Stimulated activated CD4-positive, alpha-beta T cell treated with anti-CD3 and anti-CD28 coated beads, Interleukin-2, amount 100 ng/mL, for 4 hours (primary cell): ENCODE measurements at regions not wholly inside any gene's neighbourhood (a gene's known extent, or its start where the extent isn't known, plus 50 kb on each side); places are given as distances from the start of the nearest gene placed in this dataset.

Experiments used
- DNase-seq: peaks from one replicate; pipeline ENCODE4 v3.0.0-alpha.2; 2020; ENCODE audit warnings: low read depth

DNA sequence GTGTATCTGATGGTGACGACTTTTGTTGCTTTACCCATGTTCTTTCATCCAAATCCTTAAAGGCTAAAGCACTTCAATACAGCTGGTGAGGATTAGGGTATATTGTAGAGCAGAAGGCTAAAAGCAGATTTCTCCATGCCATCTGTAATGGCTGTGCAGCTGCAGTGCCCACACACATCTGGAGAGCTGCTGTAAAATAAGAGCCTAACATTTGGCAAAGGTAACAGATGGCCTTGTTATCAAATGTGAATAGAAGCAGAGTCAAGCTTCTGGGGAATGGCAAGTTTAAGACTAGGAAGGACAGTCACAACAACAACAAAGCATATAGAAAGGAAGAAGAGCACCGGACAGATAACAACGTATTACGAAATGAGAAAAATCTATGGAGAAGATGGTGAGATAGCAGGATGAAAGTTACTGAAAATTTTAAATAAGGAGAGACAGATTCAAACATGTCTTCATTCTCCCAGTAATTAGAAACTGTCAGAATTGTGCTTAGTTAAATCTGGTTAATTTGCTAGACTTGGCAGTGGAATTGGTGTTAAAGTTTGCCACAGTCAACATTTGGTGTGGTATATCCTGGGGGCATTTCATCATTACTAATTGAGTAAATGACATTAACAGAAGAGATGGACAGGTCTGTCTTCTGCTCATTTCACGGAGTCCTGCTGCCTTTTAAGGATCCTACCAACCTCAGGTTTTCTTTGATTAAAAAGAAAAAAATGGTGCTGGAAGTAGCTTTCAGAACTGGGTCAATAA lies 1093.2 kb downstream of the ADGRL2 start:
- DNase-seq = no peak

DNA sequence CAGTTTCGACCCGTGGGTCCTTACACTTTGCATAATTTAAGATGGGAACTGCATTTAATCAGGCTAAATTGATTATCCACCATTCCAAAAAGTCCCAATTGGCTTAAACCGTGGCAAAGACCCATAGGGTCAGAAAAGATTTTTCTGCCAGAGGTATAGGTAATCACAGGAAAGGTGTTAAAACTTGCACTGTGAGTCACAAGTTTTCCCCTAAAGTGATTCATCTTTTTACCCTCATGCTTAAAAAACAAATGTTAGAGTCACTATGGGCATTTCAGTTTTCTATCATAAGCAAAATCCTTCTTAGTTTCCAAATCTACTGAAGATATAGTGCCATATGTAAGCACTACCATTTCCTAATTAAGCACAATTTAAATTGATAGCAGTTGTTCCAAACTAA lies 1079.8 kb downstream of the ADGRL2 start:
- no peak for DNase-seq

DNA sequence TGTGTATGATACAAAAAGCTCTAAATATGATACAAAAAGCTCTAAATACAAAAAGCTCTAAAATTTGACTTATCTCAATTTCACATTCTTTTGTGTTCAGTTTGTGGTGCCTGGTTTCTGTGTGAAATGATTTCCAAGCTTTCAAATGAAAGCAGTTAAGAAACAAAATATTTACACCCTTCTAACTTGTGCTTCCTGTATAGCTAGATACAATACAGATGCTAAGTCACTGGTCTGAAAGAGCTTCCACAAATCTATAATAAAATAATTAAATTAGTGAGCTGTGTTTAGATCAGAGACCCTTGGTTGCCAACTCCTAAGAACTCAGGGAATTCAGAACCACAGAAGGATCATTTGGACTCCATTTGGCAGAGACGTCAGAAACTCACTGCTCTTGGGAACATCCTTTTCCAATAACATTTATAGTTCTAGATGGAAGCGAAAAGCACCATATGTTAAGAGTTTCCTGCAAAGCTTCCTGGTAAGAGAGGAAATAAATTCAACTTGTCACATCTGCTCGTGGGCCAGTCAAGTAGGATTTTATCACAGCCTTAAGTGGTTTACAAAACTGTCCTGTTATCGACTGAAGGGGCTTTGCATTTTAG lies 1079.1 kb downstream of the ADGRL2 start:
- no peak for DNase-seq

DNA sequence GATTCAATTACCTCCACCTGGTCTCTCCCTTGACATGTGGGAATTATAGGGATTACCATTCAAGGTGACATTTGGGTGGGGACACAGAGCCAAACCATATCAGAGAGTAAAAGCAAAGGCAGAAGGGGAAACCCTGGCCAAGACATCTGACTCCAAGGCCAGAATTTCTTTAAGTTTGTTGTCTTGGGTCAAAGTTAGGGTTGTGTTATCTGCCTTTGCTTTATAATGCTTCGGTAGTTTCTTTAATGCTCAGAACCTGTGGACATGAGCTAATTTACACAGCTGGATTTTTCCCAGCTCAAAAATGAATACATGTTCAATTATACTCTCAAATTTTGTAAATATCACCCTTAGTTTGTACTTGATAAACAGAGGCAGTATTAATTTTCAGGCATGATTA lies 1074.4 kb downstream of the ADGRL2 start:
- DNase-seq = no peak

DNA sequence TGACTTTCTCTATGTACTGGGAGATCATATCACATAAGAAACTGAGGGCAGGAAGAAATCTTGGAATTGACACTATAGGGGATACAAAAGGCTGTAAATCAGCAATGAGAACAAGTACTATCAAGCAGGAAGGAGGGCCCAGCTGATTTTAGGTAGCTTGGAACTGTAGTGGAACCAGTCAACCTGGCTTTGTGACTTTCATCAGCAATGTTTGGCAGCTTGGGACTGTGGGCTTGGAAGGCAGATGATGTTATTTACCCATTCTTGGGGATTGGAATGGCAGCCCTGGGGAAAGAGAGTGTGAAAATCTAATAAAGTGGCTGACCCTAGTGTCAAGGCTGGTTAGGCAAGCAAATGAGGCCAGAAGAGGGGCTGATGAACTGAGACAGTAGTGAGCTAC lies 1073.3 kb downstream of the ADGRL2 start:
- no peak for DNase-seq

DNA sequence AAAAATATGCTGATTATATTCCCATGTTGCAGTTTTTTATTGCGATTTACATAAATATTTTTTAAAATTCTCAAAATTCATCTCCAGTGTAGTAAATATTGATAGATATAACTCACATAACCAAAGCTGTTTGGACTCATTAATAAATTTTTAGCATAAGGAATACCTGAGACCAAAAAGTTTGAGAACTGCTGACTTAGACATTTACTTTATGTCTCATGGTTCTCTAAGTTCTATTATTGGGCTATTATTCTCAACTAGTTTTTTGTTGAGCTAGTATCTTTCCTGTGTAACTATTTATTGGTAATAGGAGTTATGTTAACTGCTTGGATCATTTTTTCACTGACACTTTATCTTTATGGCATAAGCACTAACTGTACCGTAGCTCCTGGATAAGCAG lies 1069.6 kb downstream of the ADGRL2 start:
- no peak for DNase-seq

DNA sequence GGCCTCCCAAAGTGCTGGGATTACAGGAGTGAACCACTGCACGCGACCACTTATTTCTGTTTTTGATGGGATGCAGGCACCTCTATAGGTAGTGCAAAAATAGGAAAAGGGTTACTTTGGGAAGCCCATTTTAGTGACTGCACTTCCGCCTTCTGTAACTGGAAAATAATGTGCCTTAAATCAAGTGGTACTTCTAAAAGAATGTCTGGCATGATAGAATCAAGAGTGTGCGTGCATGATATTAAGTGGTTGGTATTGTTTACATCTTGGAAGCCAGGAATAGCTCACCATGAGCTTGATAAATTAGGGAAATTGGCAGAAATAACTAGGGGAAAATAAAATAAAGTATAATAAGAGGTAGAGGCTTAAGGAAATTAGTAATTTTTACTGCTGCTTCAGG lies 1067.0 kb downstream of the ADGRL2 start:
- DNase-seq = no peak

DNA sequence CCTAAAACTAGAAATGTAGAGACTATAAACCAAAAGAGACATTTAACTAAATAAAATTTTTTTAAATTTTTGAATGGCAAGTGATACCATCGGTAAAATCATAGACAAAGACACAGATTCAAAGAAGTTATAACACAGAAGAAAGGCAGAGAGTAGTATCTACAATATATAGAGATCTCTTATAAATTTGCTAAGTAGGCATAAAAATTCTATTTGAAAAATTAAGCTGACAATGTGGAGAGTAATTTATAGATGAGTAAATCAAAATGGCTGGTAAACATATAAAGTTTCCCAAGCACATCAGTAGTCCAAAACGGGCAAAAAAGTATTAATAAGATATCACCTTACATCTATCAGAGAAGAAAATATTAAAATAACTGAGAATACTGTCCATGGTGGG lies 1061.0 kb downstream of the ADGRL2 start:
- DNase-seq = no peak

DNA sequence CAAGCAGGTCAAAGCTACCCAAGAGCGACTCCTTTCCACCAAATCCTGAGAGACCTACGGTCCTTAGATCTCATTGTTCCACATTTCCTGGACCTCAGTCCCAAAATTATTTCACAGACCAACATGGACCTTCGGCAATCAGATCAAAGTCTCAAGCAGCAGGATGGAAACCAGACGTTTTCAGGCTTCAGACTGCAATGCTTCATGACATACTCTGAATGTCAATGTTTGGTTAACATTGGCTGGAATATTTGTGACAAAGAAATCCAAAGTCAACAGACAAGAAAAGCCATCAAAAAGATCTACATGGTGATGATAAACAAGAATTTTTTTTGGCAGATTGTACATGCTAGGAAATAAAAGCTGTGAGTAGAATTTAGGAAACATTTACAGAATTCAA lies 1057.3 kb downstream of the ADGRL2 start:
- no peak for DNase-seq

DNA sequence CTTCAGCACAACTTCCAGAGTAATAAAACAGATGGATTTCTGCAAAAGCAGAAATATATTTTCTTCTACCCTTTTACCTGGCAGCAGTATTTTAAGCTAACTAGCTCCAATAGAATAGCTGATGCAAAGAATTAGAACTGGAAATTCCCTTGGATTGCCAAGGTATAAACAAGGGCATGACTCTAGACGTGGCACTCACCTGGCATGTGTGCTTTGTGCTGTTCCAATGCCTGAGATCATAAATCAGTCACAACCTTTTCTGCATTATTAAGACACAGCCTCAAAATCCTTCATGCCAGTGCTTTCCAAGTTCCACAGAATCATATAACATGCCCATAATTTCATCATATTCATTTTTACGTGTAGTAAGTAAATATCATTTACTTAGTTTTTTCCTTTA lies 1048.7 kb downstream of the ADGRL2 start:
- DNase-seq = no peak

DNA sequence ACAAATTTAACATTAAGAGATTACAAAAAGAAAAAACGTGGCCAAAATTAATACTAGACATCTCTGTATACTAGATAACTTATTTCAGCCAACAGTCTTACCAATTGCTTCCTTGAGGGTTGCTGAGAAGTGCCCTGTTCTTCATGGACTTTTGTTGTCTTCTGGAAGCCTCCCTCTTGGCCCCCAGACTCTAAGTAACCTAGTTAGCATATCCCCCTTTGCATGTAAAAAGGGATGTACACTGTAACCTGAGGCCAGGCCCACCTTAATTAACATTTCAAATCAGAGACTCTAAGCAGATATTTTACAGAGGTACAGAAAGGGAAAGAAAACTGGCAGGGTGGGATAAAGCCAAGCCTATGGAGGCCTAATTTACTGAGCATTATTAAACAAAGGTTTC lies 1047.3 kb downstream of the ADGRL2 start:
- DNase-seq = no peak

DNA sequence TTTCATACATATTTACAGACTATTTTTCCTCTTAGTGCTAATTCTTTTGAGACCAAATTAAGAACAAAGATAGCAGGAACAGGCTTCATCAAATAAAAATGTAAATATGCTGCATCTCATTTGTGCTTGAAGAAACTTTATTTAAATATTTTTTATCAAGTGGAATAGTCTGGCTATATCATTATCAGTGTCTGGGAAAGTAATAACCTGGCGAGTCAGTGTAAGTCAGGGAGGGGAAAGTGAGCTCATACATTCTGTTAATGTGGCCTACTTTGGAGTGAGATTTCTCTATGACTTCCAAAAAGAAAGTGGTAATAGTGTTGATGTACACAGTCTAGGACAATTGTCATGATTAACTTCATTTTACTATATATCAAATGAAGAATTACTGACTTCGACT lies 1045.1 kb downstream of the ADGRL2 start:
- no peak for DNase-seq

DNA sequence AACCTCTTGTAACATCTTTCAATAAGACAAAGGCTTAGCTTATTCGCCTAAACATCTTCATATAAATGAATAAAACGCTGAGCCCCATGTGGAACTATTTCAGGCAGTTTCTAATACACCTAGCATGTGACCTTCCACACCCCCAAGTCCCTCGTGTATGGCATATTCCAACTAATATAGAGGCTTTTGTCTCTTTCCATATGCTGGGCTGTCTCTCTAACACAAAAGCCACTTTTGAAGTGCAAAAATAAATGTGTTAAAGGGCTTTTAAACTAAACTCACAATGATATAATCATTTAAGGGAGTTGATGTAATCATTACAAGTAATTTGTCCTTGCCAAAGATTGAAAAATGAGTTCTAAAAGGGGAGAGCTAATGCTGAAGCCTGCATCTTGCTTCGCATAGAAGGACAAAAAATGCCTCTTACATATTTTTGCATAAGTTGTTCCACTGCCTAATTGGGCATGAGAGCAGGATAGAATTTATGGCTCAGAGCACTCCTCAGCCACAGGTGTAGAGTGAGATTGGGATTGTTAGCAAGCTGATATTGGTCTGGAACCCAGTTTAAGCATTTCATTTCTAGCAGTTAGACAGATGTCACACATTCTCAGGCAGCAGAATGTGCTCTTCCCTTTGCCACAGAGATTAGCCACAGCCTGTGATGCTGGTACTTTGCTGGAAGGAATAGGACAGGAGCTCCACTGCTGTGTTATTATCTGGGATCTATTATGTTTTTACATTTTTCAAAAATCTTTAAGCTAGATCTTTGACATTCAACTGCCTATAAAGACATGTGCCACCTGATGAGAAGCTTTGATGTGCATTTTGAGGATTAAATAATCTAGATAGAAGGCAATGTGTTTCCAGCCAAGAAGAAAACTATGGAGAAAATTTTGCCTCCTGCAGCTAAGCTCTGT lies 1044.4 kb downstream of the ADGRL2 start:
- no peak for DNase-seq

DNA sequence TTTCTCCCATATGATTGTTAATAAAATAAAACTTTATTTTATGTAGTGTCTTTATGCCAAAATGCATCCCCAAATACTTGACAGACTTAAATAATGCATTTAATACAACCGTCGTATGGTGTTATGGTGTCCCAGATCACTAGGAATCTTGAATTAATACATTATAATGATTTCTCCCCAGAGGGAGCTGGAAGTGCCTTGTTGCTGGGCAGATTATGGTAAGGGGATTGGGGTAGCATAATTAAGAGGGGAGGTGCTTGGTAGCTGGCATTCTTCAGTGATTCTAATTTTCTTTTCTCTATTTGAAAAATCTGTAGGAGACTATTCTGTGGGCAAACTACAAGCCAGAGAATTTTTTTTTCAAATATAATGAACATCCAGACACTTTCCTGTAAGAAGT lies 1043.7 kb downstream of the ADGRL2 start:
- DNase-seq = no peak

DNA sequence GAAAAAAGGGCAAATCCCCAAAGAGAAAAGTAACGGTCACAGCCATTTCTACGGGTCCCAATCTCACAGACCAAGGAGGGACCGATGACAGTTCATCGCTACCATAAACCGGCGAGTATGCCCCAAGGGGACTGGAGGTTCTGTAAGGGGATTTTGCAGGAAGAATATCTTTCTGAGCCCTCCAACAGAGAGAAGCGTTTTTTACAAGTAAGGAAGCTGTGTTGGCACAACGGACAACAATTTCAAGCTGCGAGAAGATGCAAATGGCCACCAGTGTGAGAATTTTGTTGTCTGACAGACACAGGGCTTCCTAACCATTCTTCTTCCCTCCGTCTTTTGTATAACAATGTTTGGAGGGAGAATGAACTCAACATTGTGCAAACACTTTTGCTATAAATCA lies 1043.1 kb downstream of the ADGRL2 start:
- no peak for DNase-seq

DNA sequence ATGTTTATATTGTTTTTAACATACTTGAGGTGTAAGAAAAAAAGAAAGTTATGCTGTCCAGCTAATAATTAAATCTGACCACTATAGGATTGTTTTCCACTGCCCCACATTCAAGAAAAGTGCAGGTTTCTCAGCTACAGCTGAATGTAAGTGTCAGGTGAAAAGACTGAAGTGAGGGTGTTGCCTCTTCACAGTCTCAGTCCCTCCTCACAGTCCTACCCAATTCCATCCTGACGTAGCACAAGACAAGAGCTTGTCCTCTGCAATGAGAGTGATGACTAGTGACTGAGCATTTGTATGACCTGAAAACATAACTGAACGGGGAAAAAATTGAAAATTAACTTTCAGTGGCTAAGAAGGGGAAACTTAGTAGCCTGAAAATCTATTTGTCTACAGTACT lies 1039.5 kb downstream of the ADGRL2 start:
- DNase-seq = no peak

DNA sequence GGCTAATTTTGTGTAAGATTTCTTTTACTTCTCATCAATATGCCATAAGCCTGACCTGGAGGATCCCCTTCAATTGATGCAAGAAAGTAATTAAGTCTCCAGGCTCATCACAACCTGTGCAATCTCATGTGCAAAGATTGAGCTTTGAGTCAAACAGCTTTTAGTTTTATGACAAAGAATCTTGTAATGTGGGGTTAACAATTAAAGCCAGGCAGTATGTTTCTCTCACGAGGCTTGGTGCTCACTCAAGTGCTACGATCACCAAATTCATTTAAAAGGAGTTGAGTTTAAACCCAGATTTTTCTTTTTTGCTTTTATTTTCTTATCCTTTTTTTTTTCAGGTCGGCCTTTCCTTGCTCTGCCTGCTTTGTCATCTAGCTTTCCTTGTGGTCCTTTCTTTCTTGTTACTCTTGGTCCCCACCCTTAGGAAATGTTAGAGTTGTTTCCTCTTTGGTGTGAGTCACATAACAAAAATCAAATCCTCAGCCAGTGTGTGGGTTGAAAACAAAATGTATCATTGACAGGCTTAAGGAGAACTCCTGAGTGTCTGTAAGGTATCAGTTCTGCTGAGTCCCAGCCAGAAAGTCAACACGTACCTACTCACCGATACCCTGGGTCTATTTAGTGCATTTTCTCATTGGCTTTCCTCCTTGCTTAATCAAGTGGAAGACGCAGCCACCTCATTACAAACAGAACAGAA lies 1037.2 kb downstream of the ADGRL2 start:
- no peak for DNase-seq

DNA sequence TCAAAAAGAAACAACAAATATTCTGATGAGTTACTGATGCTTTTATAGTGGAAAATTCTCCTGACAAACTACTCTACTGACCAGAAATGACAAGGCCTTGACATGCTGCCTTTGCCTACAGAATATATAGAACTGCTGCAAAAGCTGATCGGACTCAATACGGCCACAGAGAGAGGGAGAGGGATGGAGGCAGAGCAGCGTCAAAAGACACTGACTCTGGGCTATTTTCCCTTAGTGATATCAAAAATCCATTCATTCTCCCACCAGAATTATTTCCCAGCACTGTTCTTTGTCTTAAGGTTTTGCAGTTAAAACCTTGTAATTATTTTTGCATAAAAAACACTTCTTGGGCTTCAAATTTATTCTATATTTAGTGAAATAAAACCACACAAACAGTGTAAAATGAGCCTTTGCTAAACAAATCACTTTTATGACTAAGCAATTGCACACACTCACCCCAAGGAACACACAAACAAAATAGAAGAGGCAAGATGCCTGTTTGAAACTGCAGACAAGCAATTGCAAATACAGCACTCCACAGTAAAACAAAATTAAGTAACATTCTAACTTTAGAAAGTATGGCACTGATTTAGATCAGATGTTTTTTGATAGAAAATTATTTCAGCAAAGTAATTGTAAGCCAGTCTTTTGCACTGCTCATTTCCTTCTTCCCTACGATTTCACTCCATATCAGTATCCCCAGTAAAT lies 1036.4 kb downstream of the ADGRL2 start:
- no peak for DNase-seq

DNA sequence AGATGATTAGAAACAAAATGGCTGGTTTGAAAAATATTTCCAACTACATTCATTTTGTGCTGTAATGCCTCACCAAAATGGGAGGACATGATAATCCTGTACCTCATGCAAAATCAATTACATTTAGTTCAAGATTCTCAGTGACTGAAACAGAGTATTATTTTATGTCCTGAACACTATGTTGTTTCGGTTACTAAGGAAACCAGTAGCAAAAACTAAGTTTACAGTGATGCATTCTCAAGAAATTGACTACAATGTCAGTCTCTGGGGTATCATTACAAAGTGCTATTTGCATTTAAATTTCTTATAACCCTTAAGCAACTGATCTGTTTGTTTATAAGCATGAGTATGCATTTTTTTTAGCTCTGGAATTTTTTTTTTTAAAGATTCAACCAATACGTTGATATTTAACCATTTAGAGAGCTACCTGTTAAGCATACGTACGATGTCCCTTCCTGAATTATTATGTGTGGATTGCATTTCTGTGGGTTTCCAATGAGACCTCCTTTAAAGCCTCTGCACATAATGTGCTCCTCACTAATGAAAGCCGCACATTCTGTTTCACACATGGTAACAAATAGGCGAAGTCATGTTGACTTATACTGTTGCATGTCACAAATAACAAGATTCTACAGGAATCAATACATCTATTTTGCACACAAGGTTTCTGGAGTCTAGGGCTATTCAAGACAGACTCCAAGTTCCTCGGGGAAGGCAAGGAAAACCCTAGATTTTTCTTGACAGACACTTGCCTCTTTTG lies 1035.7 kb downstream of the ADGRL2 start:
- no peak for DNase-seq

DNA sequence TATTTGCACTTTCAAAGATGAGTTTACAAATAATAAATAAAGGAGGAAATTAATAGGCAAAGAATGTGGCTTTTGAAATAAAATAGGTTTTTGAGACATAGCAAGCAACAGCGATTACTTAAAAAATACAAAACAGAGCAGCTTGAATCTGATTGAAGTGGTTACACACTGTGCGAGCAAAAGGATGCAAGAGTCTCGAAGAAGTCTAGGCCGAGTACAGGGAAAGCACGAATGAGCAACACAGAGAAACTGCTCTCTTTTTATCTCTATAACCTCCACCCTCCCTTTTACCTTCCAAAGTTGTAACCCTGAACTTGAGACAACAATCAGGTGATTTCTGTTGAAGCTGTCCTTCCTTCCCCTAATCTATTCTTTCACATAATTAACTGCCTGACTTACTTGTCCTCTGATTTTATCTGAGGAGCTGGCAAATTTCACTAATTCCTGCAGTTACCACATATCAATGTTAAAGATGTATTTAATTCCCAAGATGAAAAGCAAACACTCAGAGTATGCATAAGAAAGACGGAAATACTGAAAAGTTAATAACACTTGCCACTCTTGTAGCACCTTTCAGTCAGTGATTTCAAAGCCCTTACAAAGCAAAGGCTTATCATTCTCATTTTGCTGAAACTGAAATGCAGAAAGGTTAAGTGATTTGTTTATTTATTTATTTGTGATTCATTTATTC lies 1030.1 kb downstream of the ADGRL2 start:
- no peak for DNase-seq
